GM20431 (cell line): ENCODE measurements at regions not wholly inside any gene's neighbourhood (a gene's known extent, or its start where the extent isn't known, plus 50 kb on each side); places are given as distances from the start of the nearest gene placed in this dataset.

ENCODE experiments used
- in situ Hi-C: fragments of 300-500 bp; cut with MseI, MboI; formaldehyde crosslinking; loops from one replicate; pipeline ENCODE4 v1.15.0; 2020; ENCODE audit warnings: low sequenced_read_pairs; ENCODE audit not compliant: unreplicated experiment

DNA sequence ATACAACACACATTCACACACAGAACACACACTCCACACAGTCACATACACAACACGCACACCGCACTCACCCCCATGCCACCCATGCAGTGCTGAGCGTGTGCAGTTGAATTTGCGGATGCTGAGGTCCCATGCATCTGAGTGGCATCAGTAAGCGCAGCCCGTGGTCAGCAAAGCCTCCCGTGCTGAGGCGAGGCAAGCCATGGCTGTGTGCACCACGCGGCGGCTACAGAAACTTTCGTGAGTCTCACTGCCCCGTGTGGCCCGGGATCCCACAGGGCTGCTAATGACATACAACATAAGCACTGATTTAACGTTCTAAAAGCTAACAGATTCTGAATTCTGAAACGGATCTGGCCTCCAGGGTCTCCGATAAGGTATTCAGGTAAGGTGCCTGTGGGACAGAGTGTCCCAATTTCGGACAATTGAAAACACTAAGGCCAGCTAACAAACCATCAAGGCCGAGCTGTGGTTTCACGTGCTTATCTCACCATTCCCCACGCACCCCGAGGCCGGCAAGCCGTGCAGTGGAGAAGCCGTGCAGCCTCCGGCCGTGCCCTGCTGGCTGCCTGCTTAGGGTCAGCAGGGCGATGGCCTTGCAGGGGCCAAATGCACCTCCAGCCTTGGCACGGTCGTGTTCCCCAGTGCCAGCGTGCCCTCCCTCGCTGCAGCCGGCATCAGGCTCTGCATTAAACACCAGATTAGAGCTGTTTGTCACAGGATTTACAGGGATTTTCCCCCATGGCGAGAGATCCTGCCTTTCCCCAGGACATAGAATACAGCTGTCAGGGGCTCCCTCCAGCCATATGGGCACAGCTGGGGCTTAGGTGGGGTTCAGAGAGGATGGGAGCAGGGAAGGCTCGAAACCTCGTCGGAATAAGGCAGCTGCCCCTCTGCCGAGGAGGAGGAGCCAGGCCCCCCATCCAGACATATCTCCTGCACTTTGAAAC lies 191.7 kb downstream of the C16orf95 start:
- in situ Hi-C loops = no loop called here

- in situ Hi-C loops = no loop called here
These were observed 190.7 kb downstream of the C16orf95 start for GRCh38 chr16:87126403-87127025.

GRCh38 chr16:87127061-87127765 lies 190.0 kb downstream of the C16orf95 start:
- in situ Hi-C loops = no loop called here

DNA sequence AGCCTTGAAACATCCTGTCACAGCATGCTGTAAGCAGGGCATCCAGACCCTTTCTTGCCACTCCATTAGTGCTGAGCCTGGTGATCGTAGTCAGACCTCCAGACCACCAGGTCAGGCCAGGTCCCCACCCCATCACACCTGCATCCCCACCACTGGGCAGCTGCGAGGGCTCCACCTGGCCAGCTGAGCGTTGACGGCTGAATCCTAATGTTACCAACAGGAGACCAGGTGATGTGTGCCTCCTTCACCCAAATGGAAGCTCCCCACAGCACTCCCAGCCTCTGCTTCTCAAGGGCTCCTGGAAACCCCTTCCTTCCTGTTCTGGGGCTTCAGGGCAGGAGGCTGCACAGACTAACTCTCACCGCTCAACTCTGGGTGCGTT lies 189.4 kb downstream of the C16orf95 start:
- in situ Hi-C loops = no loop called here

GRCh38 chr16:87129771-87130170 lies 187.4 kb downstream of the C16orf95 start:
- in situ Hi-C loops = no loop called here

DNA sequence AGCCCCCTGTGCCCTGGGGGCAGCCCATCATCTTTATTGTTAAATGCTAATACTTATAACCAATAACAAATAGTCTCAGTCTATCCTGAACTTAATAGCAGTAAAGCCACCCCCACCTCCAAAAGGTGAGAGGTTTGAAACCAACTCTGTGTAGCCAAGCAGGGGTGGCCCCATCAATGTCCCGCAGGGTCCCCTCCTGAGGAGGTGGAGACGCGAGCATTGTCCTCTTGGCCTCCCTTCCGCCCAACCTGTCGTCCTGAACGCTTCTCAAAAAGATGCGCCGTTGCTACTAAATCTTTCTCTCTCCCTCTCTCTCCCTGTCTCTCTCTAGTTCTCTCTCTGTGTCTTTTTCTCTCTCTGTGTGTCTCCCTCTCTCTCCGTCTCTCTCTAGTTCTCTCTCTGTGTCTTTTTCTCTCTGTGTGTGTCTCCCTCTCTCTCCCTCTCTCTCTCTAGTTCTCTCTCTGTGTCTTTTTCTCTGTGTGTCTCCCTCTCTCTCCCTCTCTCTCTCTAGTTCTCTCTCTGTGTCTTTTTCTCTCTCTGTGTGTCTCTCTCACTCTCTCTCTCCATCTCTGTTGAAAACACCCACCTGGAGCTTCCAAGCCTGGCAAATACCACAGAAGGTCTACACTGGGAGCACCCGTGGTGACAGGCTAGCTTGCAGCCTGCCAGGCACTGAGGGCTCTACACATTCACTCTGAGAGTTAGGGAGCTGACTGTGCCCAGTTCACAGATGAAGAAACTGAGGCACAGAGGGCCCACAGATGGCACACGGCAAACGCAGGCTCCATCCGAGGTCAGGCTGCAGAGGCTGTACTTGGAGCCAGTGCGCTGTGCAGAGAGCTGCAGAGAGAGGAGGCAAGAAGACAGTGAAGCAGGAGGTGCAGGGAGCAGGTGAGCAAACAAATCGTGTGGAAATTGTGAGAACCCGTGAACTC lies 185.9 kb downstream of the C16orf95 start:
- in situ Hi-C loops = no loop called here

DNA sequence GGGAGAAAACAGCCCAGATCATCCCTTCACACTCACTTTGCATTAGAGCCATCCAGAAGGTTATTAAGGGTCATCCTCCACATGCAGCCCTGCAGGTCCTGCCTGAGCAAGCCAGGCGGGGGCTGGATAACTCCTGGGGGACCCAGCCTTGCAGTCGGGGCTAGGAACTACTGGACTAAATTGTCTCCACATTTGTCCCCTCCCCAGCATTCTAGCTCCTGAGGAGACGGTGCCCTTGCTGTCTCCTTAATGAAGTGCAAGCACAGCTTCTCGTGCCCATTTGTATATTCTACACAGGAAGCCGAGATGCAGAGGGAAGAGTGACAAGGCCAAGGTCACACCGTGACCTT lies 185.2 kb downstream of the C16orf95 start:
- in situ Hi-C loops = no loop called here

DNA sequence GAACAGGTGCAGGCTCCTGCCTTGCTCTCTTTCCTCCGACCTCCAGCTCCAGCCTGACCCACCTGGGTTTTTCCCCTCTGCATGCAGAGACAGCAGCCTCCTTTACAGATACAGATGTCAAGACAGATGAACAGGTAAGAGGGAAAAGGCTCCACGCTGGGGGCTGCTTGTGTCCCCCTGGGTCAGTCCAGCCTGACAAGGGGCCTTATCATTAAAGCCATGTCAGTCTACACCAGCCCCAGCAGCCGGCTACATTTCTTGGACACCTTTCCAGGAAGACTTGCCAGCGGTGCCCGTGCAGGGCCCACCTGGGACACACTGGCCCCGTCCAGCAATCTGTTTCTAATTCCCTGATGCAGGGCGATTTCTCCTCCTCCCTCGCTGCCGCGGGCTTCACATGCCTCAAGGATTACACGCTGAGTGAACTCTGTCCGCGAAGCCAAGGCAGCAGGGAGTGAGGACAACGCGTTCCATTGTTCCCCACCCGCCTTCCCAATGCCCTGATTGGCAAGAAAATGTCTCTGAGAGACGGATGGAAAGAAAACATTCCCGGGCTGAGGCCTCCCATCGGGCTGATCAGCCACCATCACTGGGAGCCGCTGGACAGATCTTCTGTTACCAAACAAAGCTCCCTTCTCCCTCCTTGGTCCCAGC lies 184.7 kb downstream of the C16orf95 start:
- in situ Hi-C loops = no loop called here

DNA sequence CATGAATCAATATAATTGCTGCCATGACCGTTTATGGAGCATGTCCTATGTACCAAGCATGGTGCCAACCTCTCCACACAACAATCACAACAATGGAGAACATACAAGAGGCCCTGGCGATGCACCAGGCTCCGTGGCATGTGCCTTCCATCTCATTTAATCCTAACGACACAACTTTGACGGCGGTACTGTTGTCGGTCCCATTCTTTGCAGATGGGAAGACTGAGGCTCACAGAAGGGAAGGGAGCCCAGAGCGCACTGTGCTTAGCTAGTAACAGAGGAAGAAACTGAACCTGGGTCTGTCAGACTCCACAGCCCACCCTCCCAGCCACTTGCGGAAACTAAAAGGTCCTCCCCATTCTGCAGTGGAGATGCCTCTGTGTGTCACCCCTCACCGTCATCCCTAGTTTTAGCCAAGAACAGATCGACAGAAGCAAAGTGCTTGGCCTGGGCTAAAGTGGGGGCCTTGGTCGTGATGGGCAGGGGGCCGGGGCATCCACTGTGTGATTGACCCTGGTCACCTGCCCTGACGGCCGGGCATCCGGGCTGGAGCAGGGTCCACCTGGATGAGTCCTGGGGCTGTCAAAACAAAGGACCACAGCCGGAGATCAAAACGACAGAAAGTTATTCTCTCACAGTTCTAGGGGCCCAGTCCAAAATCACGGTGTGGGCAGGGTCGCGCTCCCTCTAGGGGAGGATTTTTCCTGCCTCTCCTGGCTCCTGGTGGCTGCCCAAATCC lies 183.9 kb downstream of the C16orf95 start:
- in situ Hi-C loops = no loop called here

DNA sequence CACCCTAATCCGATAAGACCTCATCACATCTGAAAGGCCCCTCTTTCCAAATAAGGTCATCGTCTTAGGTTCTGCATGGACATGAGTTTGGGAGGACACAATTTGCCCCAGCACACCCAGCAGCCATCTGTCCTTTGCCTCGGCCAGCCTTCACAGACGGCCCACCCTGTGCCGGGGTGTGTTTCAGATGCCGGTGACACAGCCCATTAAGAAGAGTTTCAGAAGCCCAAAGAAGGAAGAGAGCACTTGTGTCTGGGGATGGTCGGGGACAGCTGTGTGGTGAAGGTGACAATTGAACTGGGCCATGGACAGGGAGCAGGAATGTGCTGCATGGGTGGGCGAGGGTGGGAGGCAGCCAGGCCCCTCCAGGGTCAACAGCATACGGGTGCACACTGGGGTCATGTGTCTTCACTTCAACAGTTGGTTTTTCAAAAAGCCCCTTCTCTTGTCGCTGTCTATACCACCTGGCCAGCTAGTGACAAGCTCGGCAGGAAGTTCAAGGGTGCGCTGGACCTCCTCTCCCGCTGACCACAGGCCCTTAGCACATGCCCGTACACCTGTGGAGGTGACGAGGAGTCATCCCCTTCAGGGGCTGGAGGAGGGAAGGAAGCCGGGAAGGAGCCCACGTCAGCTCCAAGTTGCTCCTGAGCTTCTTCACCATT lies 183.1 kb downstream of the C16orf95 start:
- in situ Hi-C loops = no loop called here

GRCh38 chr16:87134628-87134995 lies 182.6 kb downstream of the C16orf95 start:
- in situ Hi-C loops = no loop called here

DNA sequence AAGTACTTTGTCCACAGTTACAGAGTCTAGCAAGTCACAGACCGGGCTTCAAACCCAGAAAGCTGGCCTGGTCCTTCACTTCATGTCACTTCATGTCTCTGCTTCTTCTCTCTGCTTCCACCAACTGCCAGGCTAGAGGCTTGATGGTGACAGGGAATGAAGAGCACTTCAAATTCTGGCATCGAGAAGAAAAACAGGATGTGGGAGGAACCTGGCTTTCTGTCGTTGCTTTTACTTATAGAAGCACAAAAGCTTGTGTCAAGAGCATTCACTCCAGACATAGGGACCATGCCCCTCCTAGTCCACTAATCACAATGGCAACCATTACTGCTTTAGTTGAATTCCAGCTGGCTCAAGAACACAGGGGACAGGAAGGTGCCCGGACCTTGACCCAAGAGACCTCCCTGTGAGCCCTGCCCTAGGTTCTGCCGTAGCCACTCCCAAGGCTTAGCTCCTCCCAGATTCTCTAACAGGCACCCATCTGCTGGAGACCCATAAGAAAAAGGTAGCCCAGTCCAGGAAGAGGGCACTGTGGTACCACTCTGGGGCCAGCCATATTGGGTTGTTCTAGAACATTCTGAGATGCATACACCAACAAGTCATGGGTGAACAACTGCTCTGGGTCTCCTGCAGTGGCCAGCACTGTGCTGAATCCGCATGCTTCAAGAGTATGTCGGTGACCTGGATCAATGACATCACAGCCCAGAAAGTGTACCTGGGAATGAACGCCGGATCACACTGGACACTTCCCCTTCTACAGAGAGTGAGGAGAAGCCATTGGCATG lies 181.8 kb downstream of the C16orf95 start:
- in situ Hi-C loops = no loop called here

GRCh38 chr16:87138316-87138715 lies 178.9 kb downstream of the C16orf95 start:
- in situ Hi-C loops = no loop called here

GRCh38 chr16:87138738-87139267 lies 178.4 kb downstream of the C16orf95 start:
- in situ Hi-C loops = no loop called here

GRCh38 chr16:87140211-87141200 lies 176.7 kb downstream of the C16orf95 start:
- in situ Hi-C loops = no loop called here

- in situ Hi-C loops = no loop called here
These were observed 175.8 kb downstream of the C16orf95 start for GRCh38 chr16:87141402-87141801.
